Caco-2 (cell line): ENCODE measurements at regions not wholly inside any gene's neighbourhood (a gene's known extent, or its start where the extent isn't known, plus 50 kb on each side); places are given as distances from the start of the nearest gene placed in this dataset.

Source experiments
- BruUV-seq: library from RNA; stranded (reverse); fragments of 400-500 nt; replicated peaks from 2 replicates; lab custom pipeline; 2021; lab: Mats Ljungman, UMichigan
- CTCF ChIA-PET: fragments of 300-600 bp; sonication (Branson Sonifier 250); formaldehyde crosslinking; loops from one replicate; lab custom pipeline; 2022; ENCODE audit warnings: antibody characterized with exemption; lab: Charles Lee
- POLR2A ChIA-PET: fragments of 300-600 bp; sonication (Branson Sonifier 250); formaldehyde crosslinking; loops from one replicate; lab custom pipeline; 2022; ENCODE audit warnings: antibody characterized with exemption; lab: Charles Lee
- DNase-seq, 2 experiments: peaks; one replicate each; pipeline versions ENCODE4 v3.0.0 to v3.0.0-alpha.2; 2020 to 2022
- H3K27me3 ChIP-seq: replicated peaks from 2 replicates; pipeline ENCODE4 v1.6.0; 2011; ENCODE audit warnings: low read length; ENCODE audit not compliant: control insufficient read depth, insufficient read depth
- H3K36me3 ChIP-seq: 2 replicates; pipeline ENCODE4 v1.5.1; 2011; ENCODE audit warnings: low read length; ENCODE audit not compliant: control insufficient read depth, insufficient read depth
- H3K4me1 ChIP-seq: fragments of 250-450 bp; sonication (Bioruptor Pico); 2 replicates; pipeline ENCODE4 v1.5.1; 2020; ENCODE audit warnings: mild to moderate bottlenecking
- H3K4me3 ChIP-seq: 2 replicates; pipeline ENCODE4 v1.5.1; 2011; ENCODE audit warnings: low read depth, mild to moderate bottlenecking, control low read depth, low read length
- H3K9me3 ChIP-seq: fragments of 250-450 bp; sonication (Bioruptor Pico); 2 replicates; pipeline ENCODE4 v1.5.1; 2020; ENCODE audit warnings: mild to moderate bottlenecking, moderate library complexity
- H3K27ac Mint-ChIP-seq: one replicate; pipeline ENCODE4 v1.8.0; 2022; ENCODE audit warnings: mixed read lengths; ENCODE audit not compliant: unreplicated experiment
- H3K27me3 Mint-ChIP-seq: one replicate; pipeline ENCODE4 v1.8.0; 2022; ENCODE audit warnings: mixed read lengths; ENCODE audit not compliant: insufficient read depth, unreplicated experiment
- H3K36me3 Mint-ChIP-seq: one replicate; pipeline ENCODE4 v1.8.0; 2022; ENCODE audit warnings: mild to moderate bottlenecking, mixed read lengths; ENCODE audit not compliant: insufficient read depth, unreplicated experiment
- H3K4me1 Mint-ChIP-seq: one replicate; pipeline ENCODE4 v1.8.0; 2022; ENCODE audit warnings: low read depth, mixed read lengths; ENCODE audit not compliant: unreplicated experiment
- H3K4me3 Mint-ChIP-seq: one replicate; pipeline ENCODE4 v1.8.0; 2022; ENCODE audit warnings: mild to moderate bottlenecking, moderate library complexity, mixed read lengths; ENCODE audit not compliant: unreplicated experiment
- H3K9me3 Mint-ChIP-seq: one replicate; pipeline ENCODE4 v1.8.0; 2022; ENCODE audit warnings: mixed read lengths; ENCODE audit not compliant: unreplicated experiment
- intact Hi-C: fragments of 100-400 bp; cut with micrococcal nuclease; formaldehyde crosslinking; loops from one replicate; pipeline ENCODE4 v1.10.0; 2022; ENCODE audit not compliant: unreplicated experiment
- TF ChIP-seq, protein P1 (sequence below), 2 experiments: fragments of 200-600 bp in 1 of 2; IDR thresholded peaks; 1 replicate in 1 of 2; 2 replicates in 1 of 2; pipeline versions ENCODE4 v1.5.1 to v1.8.0; 2011 to 2022; ENCODE audit warnings: antibody characterized with exemption in 1 of 2, control low read depth in 1 of 2, inconsistent platforms in 1 of 2, low read depth in 1 of 2, low read length in 1 of 2, mild to moderate bottlenecking in 1 of 2, moderate library complexity in 1 of 2; ENCODE audit not compliant: insufficient read depth in 1 of 2, severe bottlenecking in 1 of 2, unreplicated experiment in 1 of 2

GRCh38 chr4:23322732-23323131, 567.1 kb downstream of the PPARGC1A start:
- intact Hi-C loops = no loop called here
- ChIA-PET POLR2A (no interaction called here), CTCF (no interaction called here)
- Mint-ChIP-seq H3K9me3 (no peaks in the 10 kb centered on the region), H3K27ac (no peak overlapping the region), H3K27me3 (no peaks in the 10 kb centered on the region), H3K36me3 (no peaks in the 10 kb centered on the region), H3K4me1 (peaks cover 31% of the 10 kb centered on the region), H3K4me3 (no peak overlapping the region)
- no peaks in the 10 kb centered on the region for H3K36me3 ChIP-seq
- H3K9me3 ChIP-seq = no peaks in the 10 kb centered on the region
- H3K4me1 ChIP-seq = peaks cover 33% of the 10 kb centered on the region
- H3K4me3 ChIP-seq = no peak overlapping the region
- no peak for DNase-seq
- no TSS peak for BruUV-seq
- TF ChIP-seq, protein P1, sequence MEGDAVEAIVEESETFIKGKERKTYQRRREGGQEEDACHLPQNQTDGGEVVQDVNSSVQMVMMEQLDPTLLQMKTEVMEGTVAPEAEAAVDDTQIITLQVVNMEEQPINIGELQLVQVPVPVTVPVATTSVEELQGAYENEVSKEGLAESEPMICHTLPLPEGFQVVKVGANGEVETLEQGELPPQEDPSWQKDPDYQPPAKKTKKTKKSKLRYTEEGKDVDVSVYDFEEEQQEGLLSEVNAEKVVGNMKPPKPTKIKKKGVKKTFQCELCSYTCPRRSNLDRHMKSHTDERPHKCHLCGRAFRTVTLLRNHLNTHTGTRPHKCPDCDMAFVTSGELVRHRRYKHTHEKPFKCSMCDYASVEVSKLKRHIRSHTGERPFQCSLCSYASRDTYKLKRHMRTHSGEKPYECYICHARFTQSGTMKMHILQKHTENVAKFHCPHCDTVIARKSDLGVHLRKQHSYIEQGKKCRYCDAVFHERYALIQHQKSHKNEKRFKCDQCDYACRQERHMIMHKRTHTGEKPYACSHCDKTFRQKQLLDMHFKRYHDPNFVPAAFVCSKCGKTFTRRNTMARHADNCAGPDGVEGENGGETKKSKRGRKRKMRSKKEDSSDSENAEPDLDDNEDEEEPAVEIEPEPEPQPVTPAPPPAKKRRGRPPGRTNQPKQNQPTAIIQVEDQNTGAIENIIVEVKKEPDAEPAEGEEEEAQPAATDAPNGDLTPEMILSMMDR (IDR thresholded peaks at IDR 0.05; ENCODE audit: insufficient read depth in 1 of 2, low read depth in 1 of 2, low read length in 1 of 2, severe bottlenecking in 1 of 2, unreplicated experiment in 1 of 2) = no peak
- no peaks in the 10 kb centered on the region for H3K27me3 ChIP-seq

DNA sequence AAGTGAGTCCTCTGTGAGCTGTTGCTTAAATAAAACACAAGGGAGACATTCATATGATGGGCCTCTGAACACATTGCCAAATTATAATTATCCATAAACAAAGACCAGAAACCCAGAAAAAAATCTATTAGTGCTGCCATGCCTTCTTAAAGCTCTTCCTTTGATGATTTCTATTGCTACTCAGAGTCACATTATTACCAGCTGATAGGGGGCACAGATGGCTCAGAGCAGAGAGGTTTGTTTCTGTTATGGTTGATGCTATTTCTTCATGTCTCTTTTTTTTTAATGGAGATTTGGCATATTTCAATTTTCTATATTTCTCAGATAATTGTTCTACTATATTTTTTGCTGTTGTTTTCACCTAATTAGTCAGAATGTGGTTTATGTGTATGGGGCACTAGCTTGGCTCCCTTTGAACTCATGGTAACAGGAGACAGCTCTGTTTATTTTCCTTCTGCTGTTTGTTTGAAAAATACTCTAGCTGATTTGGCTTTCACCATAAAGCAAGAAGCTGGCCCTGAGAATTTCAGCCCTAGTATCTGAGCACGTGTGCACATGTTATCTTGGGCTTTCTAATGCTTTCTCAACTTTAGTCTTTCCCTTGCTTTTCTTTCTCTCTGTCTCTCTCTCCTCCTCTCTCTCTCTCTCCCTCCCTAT, 568.8 kb downstream of the PPARGC1A start:
- Mint-ChIP-seq H3K4me1 (peaks cover 31% of the 10 kb centered on the region), H3K9me3 (no peaks in the 10 kb centered on the region), H3K27me3 (no peaks in the 10 kb centered on the region), H3K36me3 (no peaks in the 10 kb centered on the region), H3K4me3 (no peak overlapping the region), H3K27ac (no peak overlapping the region)
- intact Hi-C loops = no loop called here
- H3K4me3 ChIP-seq = no peak overlapping the region
- peaks cover 31% of the 10 kb centered on the region for H3K4me1 ChIP-seq
- ChIA-PET POLR2A (no interaction called here), CTCF (no interaction called here)
- no peaks in the 10 kb centered on the region for H3K9me3 ChIP-seq
- no peaks in the 10 kb centered on the region for H3K27me3 ChIP-seq
- H3K36me3 ChIP-seq = no peaks in the 10 kb centered on the region
- no peak for DNase-seq
- TF ChIP-seq, protein P1 (IDR thresholded peaks at IDR 0.05; ENCODE audit: insufficient read depth in 1 of 2, low read depth in 1 of 2, low read length in 1 of 2, severe bottlenecking in 1 of 2, unreplicated experiment in 1 of 2) = no peak
- no TSS peak for BruUV-seq

DNA sequence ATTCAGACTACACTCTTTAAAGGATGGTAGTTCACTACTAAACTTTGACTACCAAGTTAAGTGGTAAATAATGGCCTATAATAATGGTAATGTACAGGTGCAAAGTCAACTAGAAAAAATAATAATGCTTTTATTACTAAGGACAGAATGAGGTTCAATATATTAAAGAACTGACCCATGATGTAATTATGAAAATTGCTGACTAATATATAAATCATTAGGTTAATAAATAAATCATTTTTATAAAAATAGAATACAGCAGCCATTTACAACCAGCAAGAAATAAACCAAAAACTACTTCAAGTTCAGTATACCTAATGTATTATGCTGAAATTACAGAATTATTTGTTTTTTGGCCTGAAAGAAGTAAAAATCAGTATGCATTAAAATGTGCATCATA, 577.2 kb downstream of the PPARGC1A start:
- POLR2A ChIA-PET = no interaction called here
- intact Hi-C loops = no loop called here
- Histone ChIP-seq H3K4me1 (no peaks in the 10 kb centered on the region), H3K36me3 (no peaks in the 10 kb centered on the region), H3K27me3 (no peaks in the 10 kb centered on the region), H3K4me3 (no peak overlapping the region), H3K9me3 (no peaks in the 10 kb centered on the region)
- Mint-ChIP-seq H3K27me3 (no peaks in the 10 kb centered on the region), H3K4me1 (no peaks in the 10 kb centered on the region), H3K36me3 (no peaks in the 10 kb centered on the region), H3K27ac (no peak overlapping the region), H3K4me3 (no peak overlapping the region), H3K9me3 (no peaks in the 10 kb centered on the region)
- TF ChIP-seq, protein P1 (IDR thresholded peaks at IDR 0.05; ENCODE audit: insufficient read depth in 1 of 2, low read depth in 1 of 2, low read length in 1 of 2, severe bottlenecking in 1 of 2, unreplicated experiment in 1 of 2) = no peak
- BruUV-seq = no TSS peak
- DNase-seq = no peak
- CTCF ChIA-PET = no interaction called here
